ENCODE measurements at regions not wholly inside any gene's neighbourhood (a gene's known extent, or its start where the extent isn't known, plus 50 kb on each side); places are given as distances from the start of the nearest gene placed in this dataset.

GRCh38 chr1:88175631-88176226 lies 508.3 kb upstream of the PKN2 start:
- POLR2A ChIA-PET, result no interaction called here
- intact Hi-C loops (cut with micrococcal nuclease; ENCODE audit: unreplicated experiment), result no loop called here
- H3K9me3 ChIP-seq (ENCODE audit: control insufficient read depth, insufficient read depth, low read depth, low read length), result no peaks in the 10 kb centered on the region
- H3K27me3 ChIP-seq (ENCODE audit: control insufficient read depth, insufficient read depth, low read length), result no peaks in the 10 kb centered on the region
- BruUV-seq (replicated peaks), result no TSS peak
- CTCF ChIA-PET, result no interaction called here
- H3K4me1 ChIP-seq (ENCODE audit: control insufficient read depth, insufficient read depth, low read length), result no peaks in the 10 kb centered on the region
- no peak overlapping the region for H3K4me3 ChIP-seq (ENCODE audit: low read depth in 2 of 2, low read length in 2 of 2)
- no peak overlapping the region for H3K27ac ChIP-seq (ENCODE audit: low read length)
- DNase-seq (ENCODE audit: low read depth, low spot score) (no peak), ATAC-seq (no peak)
- H3K36me3 ChIP-seq (ENCODE audit: control insufficient read depth, insufficient read depth, low read length), result no peaks in the 10 kb centered on the region
- TF ChIP-seq SIN3A (IDR thresholded peaks at IDR 0.05; ENCODE audit: borderline replicate concordance, insufficient read depth, low read depth, low read length) (no peak), REST (IDR thresholded peaks at IDR 0.05; ENCODE audit: insufficient read depth in 1 of 2, low read depth in 2 of 2, low read length in 1 of 2) (no peak), TCF7L2 (IDR thresholded peaks at IDR 0.05; ENCODE audit: low read depth, low read length) (no peak)
- TF ChIP-seq, protein P1, sequence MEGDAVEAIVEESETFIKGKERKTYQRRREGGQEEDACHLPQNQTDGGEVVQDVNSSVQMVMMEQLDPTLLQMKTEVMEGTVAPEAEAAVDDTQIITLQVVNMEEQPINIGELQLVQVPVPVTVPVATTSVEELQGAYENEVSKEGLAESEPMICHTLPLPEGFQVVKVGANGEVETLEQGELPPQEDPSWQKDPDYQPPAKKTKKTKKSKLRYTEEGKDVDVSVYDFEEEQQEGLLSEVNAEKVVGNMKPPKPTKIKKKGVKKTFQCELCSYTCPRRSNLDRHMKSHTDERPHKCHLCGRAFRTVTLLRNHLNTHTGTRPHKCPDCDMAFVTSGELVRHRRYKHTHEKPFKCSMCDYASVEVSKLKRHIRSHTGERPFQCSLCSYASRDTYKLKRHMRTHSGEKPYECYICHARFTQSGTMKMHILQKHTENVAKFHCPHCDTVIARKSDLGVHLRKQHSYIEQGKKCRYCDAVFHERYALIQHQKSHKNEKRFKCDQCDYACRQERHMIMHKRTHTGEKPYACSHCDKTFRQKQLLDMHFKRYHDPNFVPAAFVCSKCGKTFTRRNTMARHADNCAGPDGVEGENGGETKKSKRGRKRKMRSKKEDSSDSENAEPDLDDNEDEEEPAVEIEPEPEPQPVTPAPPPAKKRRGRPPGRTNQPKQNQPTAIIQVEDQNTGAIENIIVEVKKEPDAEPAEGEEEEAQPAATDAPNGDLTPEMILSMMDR (IDR thresholded peaks at IDR 0.05), result no peak
- in situ Hi-C loops (cut with HindIII; ENCODE audit: low pct_unique_long_range_greater_than_20kb, low sequenced_read_pairs), result no loop called here

GRCh38 chr1:88179943-88180342 lies 504.1 kb upstream of the PKN2 start:
- no TSS peak for BruUV-seq (replicated peaks)
- Histone ChIP-seq H3K27me3 (ENCODE audit: control insufficient read depth, insufficient read depth, low read length) (no peaks in the 10 kb centered on the region), H3K9me3 (ENCODE audit: control insufficient read depth, insufficient read depth, low read depth, low read length) (no peaks in the 10 kb centered on the region), H3K27ac (ENCODE audit: low read length) (no peak overlapping the region), H3K4me1 (ENCODE audit: control insufficient read depth, insufficient read depth, low read length) (no peaks in the 10 kb centered on the region), H3K36me3 (ENCODE audit: control insufficient read depth, insufficient read depth, low read length) (no peaks in the 10 kb centered on the region), H3K4me3 (ENCODE audit: low read depth in 2 of 2, low read length in 2 of 2) (no peak overlapping the region)
- ATAC-seq, result no peak
- CTCF ChIA-PET, result interaction anchor here (1.0 to 1.2 kb wide), 2 partner anchors 20 to 48 kb away, joined by 3 read pairs; no protein-coding TSS in a partner anchor
- TF ChIP-seq TCF7L2 (IDR thresholded peaks at IDR 0.05; ENCODE audit: low read depth, low read length), result no peak
- no peak for TF ChIP-seq SIN3A (IDR thresholded peaks at IDR 0.05; ENCODE audit: borderline replicate concordance, insufficient read depth, low read depth, low read length)
- TF ChIP-seq, protein P1 (IDR thresholded peaks at IDR 0.05), result no peak
- TF ChIP-seq POLR2AphosphoS5 (IDR thresholded peaks at IDR 0.05; ENCODE audit: low read depth, low read length), result no peak
- no peak for TF ChIP-seq REST (IDR thresholded peaks at IDR 0.05; ENCODE audit: insufficient read depth in 1 of 2, low read depth in 2 of 2, low read length in 1 of 2)
- POLR2A ChIA-PET, result no interaction called here
- in situ Hi-C loops (cut with HindIII; ENCODE audit: low pct_unique_long_range_greater_than_20kb, low sequenced_read_pairs), result no loop called here
- no peak for DNase-seq (ENCODE audit: low read depth, low spot score)
- intact Hi-C loops (cut with micrococcal nuclease; ENCODE audit: unreplicated experiment), result loop anchor here (2.0 to 10.0 kb wide), 5 partner anchors 123 to 888 kb away; no protein-coding TSS in a partner anchor

Data from Panc1 (cell line).